Sigmoid colon (tissue), 6 donors: ENCODE measurements at regions not wholly inside any gene's neighbourhood (a gene's known extent, or its start where the extent isn't known, plus 50 kb on each side); places are given as distances from the start of the nearest gene placed in this dataset.

Source experiments
- DNase-seq: peaks from one replicate; pipeline ENCODE4 v3.0.0-alpha.2; 2019
- H3K27ac ChIP-seq, 4 donors: fragments of 200-600 bp; sonication (generic); one replicate each; pipeline ENCODE4 v1.5.1; 2016 to 2019; ENCODE audit warnings: mild to moderate bottlenecking in 1 of 4
- H3K27me3 ChIP-seq, 3 donors: fragments of 200-600 bp; sonication (generic); one replicate each; pipeline ENCODE4 v1.5.1; 2019; ENCODE audit warnings: mild to moderate bottlenecking in 1 of 3
- H3K36me3 ChIP-seq, 4 donors: fragments of 200-600 bp; sonication (generic); one replicate each; pipeline ENCODE4 v1.5.1; 2016 to 2019
- H3K4me1 ChIP-seq, 4 donors: fragments of 200-600 bp; sonication (generic); one replicate each; pipeline ENCODE4 v1.5.1; 2017 to 2019
- H3K4me3 ChIP-seq, 4 donors: fragments of 200-600 bp; sonication (generic); one replicate each; pipeline ENCODE4 v1.5.1; 2017 to 2019; ENCODE audit warnings: mild to moderate bottlenecking in 2 of 4, moderate library complexity in 1 of 4
- H3K9me3 ChIP-seq, 4 donors: fragments of 200-600 bp in 3 of 4; sonication (generic) in 3 of 4; one replicate each; pipeline versions ENCODE4 v1.5.1 to v1.6.1; 2013 to 2019
- CTCF ChIP-seq, 4 experiments: fragments of 450-650 bp in 3 of 4; fragments of 200-600 bp in 1 of 4; IDR thresholded peaks; one replicate each; pipeline ENCODE4 v1.5.1; 2016 to 2019; ENCODE audit warnings: antibody characterized with exemption in 4 of 4, mild to moderate bottlenecking in 3 of 4, moderate library complexity in 2 of 4
- EP300 ChIP-seq, 4 donors: sonication (generic); formaldehyde crosslinking; IDR thresholded peaks; one replicate each; pipeline ENCODE4 v1.6.1; 2017; ENCODE audit warnings: antibody characterized with exemption in 4 of 4
- POLR2A ChIP-seq, 2 donors: fragments of 450-650 bp; IDR thresholded peaks; one replicate each; pipeline ENCODE4 v1.6.1; 2016; ENCODE audit warnings: antibody characterized with exemption in 2 of 2, mild to moderate bottlenecking in 2 of 2, moderate library complexity in 2 of 2
- POLR2AphosphoS5 ChIP-seq, 4 donors: sonication (generic); formaldehyde crosslinking; IDR thresholded peaks; one replicate each; pipeline ENCODE4 v1.6.1; 2017; ENCODE audit warnings: antibody characterized with exemption in 4 of 4
- WGBS, 2 donors: extraction: QIAGEN DNeasy Blood & Tissue Kit; methylation state at CpG; one replicate each; pipeline ENCODE4 v1.1.7; 2013; 5-methylcytosine and 5-hydroxymethylcytosine counted together
- intact Hi-C: fragments of 100-400 bp; cut with DNase I; formaldehyde crosslinking; loops from one replicate; pipeline ENCODE4 v1.15.1; 2023
- donor health status: healthy with polysubstance abuse.
- donor health status: healthy.

- H3K36me3 ChIP-seq: no peaks in the 10 kb centered on the region
- TF ChIP-seq CTCF (IDR thresholded peaks at IDR 0.05) (no peak), POLR2A (IDR thresholded peaks at IDR 0.05) (no peak), EP300 (IDR thresholded peaks at IDR 0.05) (no peak), POLR2AphosphoS5 (IDR thresholded peaks at IDR 0.05) (no peak)
- 50 to 66% methylated on average over 1 of the region's 1 CpG for WGBS, 2 donors
- no peak for DNase-seq
- no peak overlapping the region for H3K4me3 ChIP-seq
- H3K27me3 ChIP-seq: no peaks in the 10 kb centered on the region
- no peaks in the 10 kb centered on the region for H3K4me1 ChIP-seq
- intact Hi-C loops: no loop called here
- H3K9me3 ChIP-seq: no peaks in the 10 kb centered on the region
- H3K27ac ChIP-seq: no peak overlapping the region
Measured at GRCh38 chr15:54829821-54830220, 366.9 kb downstream of the RSL24D1 start.

GRCh38 chr15:54820811-54821210 is 375.9 kb downstream of the RSL24D1 start:
- Histone ChIP-seq H3K27ac (no peak overlapping the region), H3K4me1 (no peaks in the 10 kb centered on the region), H3K4me3 (no peak overlapping the region), H3K9me3 (no peaks in the 10 kb centered on the region), H3K27me3 (no peaks in the 10 kb centered on the region), H3K36me3 (no peaks in the 10 kb centered on the region)
- TF ChIP-seq CTCF (IDR thresholded peaks at IDR 0.05): no peak
- no peak for TF ChIP-seq EP300 (IDR thresholded peaks at IDR 0.05)
- TF ChIP-seq POLR2A (IDR thresholded peaks at IDR 0.05): no peak
- no peak for TF ChIP-seq POLR2AphosphoS5 (IDR thresholded peaks at IDR 0.05)
- no peak for DNase-seq
- WGBS, 2 donors: 83 to 87% methylated on average over 5 of the region's 5 CpGs
- intact Hi-C loops: no loop called here

- TF ChIP-seq CTCF (IDR thresholded peaks at IDR 0.05) (no peak), POLR2AphosphoS5 (IDR thresholded peaks at IDR 0.05) (no peak), EP300 (IDR thresholded peaks at IDR 0.05) (no peak)
- Histone ChIP-seq H3K4me3 (no peak overlapping the region), H3K27ac (no peak overlapping the region), H3K4me1 (no peaks in the 10 kb centered on the region), H3K27me3 (no peaks in the 10 kb centered on the region), H3K9me3 (no peaks in the 10 kb centered on the region), H3K36me3 (no peaks in the 10 kb centered on the region)
- no peak for DNase-seq
- intact Hi-C loops: no loop called here
Measured at GRCh38 chr15:54820098-54820497, 376.6 kb downstream of the RSL24D1 start.

GRCh38 chr15:54816401-54816800 is 380.3 kb downstream of the RSL24D1 start:
- Histone ChIP-seq H3K4me1 (no peaks in the 10 kb centered on the region), H3K27me3 (no peaks in the 10 kb centered on the region), H3K9me3 (peaks cover 0 to 4% (median 0%) of the 10 kb centered on the region in 4 donors), H3K27ac (no peak overlapping the region), H3K4me3 (no peak overlapping the region), H3K36me3 (no peaks in the 10 kb centered on the region)
- intact Hi-C loops: no loop called here
- WGBS, 2 donors: 86 to 90% methylated on average over 1 of the region's 1 CpG
- DNase-seq: no peak
- TF ChIP-seq POLR2A (IDR thresholded peaks at IDR 0.05) (no peak), CTCF (IDR thresholded peaks at IDR 0.05) (no peak), EP300 (IDR thresholded peaks at IDR 0.05) (no peak), POLR2AphosphoS5 (IDR thresholded peaks at IDR 0.05) (no peak)

GRCh38 chr15:54815556-54815955 is 381.2 kb downstream of the RSL24D1 start:
- 68 to 76% methylated on average over 4 of the region's 4 CpGs for WGBS, 2 donors

More at GRCh38 chr15:54815556-54815955, 381.2 kb downstream of the RSL24D1 start:
- Histone ChIP-seq H3K36me3 (no peaks in the 10 kb centered on the region), H3K27ac (no peak overlapping the region), H3K4me1 (no peaks in the 10 kb centered on the region), H3K4me3 (no peak overlapping the region), H3K9me3 (peaks cover 0 to 6% (median 0%) of the 10 kb centered on the region in 4 donors), H3K27me3 (no peaks in the 10 kb centered on the region)
- DNase-seq: no peak
- TF ChIP-seq EP300 (IDR thresholded peaks at IDR 0.05) (no peak), POLR2AphosphoS5 (IDR thresholded peaks at IDR 0.05) (no peak), CTCF (IDR thresholded peaks at IDR 0.05) (no peak)
- intact Hi-C loops: no loop called here
